NCI-H1694 (cell line): ENCODE measurements at regions not wholly inside any gene's neighbourhood (a gene's known extent, or its start where the extent isn't known, plus 50 kb on each side); places are given as distances from the start of the nearest gene placed in this dataset.

Source experiments
- DNase-seq: peaks from one replicate; lab custom pipeline; 2025; lab: John Stamatoyannopoulos, UW

- no peak for DNase-seq
Measured at GRCh38 chr22:47388778-47389177, 626.3 kb downstream of the TBC1D22A start.

GRCh38 chr22:47388331-47388730 lies 625.9 kb downstream of the TBC1D22A start:
- DNase-seq: no peak

- DNase-seq: no peak
Measured at GRCh38 chr22:47386812-47387510, 624.5 kb downstream of the TBC1D22A start.

- no peak for DNase-seq
Measured at GRCh38 chr22:47384977-47385376, 622.5 kb downstream of the TBC1D22A start.

GRCh38 chr22:47382164-47382890 lies 619.9 kb downstream of the TBC1D22A start:
- no peak for DNase-seq

- DNase-seq: no peak
Measured at GRCh38 chr22:47381240-47381639, 618.8 kb downstream of the TBC1D22A start.

DNA sequence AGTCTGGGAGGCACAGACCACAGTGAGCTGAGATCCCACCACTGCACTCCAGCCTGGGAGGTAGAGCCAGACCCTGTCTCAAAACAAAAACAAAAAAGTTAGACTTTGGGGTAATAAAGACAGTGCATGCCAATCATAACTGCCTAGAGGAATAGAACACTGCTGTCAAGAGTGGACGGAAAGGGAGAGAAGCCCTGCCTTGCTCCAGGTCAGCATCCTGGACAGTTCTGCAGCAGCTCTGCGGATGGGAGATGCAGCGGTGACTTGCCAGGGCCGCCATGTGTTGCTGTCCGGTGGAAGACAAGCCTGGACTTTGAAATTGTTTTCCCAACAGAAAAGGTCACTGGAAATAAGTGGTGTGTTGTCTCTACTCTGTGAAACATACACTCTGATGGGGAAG lies 618.2 kb downstream of the TBC1D22A start:
- DNase-seq: no peak

DNA sequence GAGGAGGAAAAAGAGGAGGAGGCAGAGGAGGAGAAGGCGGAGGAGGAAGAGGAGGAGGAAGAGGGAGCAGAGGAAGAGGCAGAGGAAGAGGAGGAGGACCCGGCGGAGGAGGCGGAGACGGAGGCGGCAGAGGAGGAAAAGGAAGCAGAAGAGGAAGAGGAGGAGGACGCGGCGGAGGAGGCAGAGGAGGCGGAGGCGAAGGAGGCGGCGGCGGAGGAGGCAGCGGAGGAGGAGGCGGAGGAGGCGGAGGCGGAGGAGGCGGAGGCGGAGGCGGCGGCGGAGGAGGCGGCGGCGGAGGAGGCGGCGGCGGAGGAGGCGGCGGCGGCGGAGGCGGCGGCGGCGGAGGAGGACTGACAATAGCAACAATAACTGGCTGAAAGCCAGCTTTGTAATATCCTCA lies 616.6 kb downstream of the TBC1D22A start:
- no peak for DNase-seq

DNA sequence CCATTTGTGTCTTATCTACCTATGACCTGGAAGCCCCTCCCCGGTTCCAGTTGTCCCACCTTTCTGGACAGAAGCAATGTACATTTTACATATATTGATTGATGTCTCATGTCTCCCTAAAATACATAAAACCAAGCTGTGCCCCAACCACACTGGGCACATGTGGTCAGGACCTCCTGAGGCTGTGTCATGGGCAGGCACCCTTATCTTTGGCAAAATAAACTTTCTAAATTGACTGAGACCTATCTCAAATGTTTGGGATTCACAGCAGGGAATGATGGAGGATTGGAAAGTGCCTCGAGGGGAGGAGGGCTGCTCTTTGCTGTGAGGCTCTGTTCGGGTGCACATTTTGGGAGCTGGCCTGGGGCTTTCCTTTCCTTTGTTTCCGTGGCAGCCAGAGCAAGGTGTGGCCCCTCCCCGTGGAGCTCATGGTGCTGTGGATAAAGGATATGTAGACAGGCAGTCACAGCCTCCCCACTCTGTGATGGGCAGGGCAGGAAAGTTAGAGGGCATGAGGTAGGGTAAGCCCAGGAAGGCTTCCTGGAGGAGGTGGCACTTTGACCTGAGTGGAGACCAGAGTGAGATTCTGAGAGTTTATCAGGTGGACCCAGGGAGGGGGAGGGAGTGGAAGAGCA lies 615.6 kb downstream of the TBC1D22A start:
- no peak for DNase-seq

- no peak for DNase-seq
Measured at GRCh38 chr22:47376901-47377505, 614.6 kb downstream of the TBC1D22A start.

GRCh38 chr22:47376322-47376700 lies 613.9 kb downstream of the TBC1D22A start:
- no peak for DNase-seq

DNA sequence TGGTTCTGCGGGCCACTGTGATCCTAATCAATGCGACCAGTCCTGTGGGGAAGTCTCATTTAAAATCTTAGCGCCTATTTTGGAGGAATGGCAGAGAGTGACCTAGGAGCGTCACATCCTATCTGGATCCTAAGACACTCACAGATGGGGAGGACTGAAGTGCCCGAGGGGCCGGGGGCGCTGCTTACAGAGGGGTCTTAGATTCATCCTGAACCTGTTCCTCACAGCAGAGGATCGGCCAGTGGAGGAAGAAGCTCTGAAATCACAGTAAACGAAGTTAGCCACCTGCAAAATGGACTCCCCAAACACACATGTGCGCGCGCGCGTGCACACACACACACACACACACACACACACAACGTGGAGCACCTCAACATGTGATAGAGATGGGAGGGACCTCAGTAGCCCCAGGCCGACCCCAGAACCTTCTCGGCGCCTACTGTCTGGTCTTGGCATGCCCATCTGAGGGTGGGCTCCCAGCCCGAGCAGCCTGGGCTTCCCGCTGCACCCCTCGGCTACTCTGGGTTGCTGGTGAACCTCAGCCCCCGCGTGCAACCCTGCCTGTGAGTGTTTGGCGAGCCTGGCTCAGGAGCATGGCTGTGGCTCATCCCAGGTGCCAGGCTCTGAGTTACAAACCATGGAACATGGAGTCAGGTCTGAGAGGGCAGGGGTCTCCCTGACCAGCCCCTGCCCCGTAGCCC lies 613.3 kb downstream of the TBC1D22A start:
- DNase-seq: no peak

- DNase-seq: no peak
Measured at GRCh38 chr22:47374901-47375575, 612.6 kb downstream of the TBC1D22A start.

- no peak for DNase-seq
Measured at GRCh38 chr22:47374273-47374771, 611.9 kb downstream of the TBC1D22A start.

DNA sequence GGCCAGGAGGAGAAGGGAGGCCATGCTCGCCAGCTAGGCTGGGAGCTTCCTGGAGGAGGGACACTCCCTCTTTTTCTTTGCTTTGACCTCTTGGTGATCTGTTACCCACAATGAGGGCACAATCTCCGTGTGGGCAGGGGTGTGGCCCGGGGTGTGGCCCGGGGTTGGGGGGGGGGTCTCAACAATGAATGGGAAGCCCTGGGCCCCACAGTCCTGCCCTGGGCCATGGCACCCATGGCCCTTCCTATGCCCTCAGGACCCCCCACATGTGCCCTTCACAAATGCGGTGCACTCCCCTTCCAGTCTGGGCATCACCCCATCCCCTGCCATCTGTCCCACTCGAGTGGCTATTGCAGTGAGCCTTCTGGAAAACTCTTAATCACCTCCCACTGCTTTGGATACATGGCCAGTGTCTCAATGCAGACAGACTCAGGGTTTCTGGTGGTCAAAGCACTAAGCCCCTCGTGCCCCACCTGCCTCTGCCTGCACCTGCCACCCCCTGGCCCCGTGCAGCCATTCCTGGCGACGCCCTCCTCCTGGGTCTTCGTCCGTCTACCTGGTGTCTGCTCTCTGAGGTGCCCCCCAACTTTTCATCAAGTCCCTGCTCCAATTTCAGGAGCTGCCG lies 611.3 kb downstream of the TBC1D22A start:
- no peak for DNase-seq

DNA sequence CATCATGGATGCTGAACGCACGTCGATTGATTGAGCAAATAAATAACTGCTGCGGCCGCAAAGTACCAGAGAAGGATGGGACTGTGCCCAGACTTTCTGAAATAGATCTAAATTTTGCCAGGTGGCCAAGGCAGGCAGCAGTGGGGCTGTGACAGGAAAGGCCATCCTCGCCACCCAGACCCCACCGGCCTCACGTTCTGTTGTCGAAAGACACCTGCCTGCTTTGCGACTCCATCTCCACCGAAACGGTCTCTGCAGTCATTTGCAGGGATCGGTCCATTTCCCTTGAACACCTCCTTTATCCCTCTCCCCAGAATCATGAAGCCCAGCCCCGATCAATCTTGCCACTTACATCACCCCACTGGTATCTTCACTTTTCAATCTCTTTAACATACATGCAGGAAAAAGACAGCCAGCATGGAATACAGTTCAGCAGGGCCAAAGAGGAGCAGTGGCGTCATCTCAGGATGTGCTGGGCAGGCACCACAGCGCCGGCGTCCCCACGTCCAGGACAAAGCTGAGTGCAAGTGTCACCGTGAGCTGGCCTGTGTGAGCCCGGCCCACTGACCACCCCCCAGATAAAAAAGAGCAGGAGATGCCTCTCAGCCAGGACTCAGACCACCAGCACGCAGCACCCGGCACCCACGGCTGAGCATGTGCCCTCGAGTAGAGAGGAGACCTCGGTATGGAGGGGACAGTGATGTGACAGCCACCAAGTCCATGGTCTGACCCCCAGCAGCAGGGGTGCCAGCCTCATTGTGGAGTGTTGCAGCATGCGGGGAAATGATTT lies 610.3 kb downstream of the TBC1D22A start:
- DNase-seq: no peak

GRCh38 chr22:47372111-47372581 lies 609.7 kb downstream of the TBC1D22A start:
- no peak for DNase-seq

- no peak for DNase-seq
Measured at GRCh38 chr22:47371263-47372090, 609.0 kb downstream of the TBC1D22A start.
